HAP-1 (cell line): ENCODE measurements at regions not wholly inside any gene's neighbourhood (a gene's known extent, or its start where the extent isn't known, plus 50 kb on each side); places are given as distances from the start of the nearest gene placed in this dataset.

Experiments used
- DNase-seq, 2 experiments: peaks; one replicate each; pipeline ENCODE4 v3.0.0-alpha.2; 2016 to 2020; ENCODE audit warnings: low spot score in 2 of 2
- H3K27me3 ChIP-seq: fragments of 250-450 bp; sonication (Bioruptor Pico); 2 replicates; pipeline ENCODE4 v1.5.1; 2020; ENCODE audit warnings: low read depth, mild to moderate bottlenecking, moderate library complexity
- H3K36me3 ChIP-seq: fragments of 250-450 bp; sonication (Bioruptor Pico); replicated peaks from 2 replicates; pipeline ENCODE4 v1.5.1; 2020; ENCODE audit warnings: mild to moderate bottlenecking
- H3K4me1 ChIP-seq: fragments of 250-450 bp; sonication (Bioruptor Pico); 2 replicates; pipeline ENCODE4 v1.5.1; 2020; ENCODE audit warnings: mild to moderate bottlenecking
- H3K4me3 ChIP-seq: fragments of 250-450 bp; sonication (Bioruptor Pico); 2 replicates; pipeline ENCODE4 v1.5.1; 2020; ENCODE audit warnings: mild to moderate bottlenecking, moderate library complexity
- H3K9me3 ChIP-seq: fragments of 250-450 bp; sonication (Bioruptor Pico); 2 replicates; pipeline ENCODE4 v1.5.1; 2020; ENCODE audit warnings: mild to moderate bottlenecking, moderate library complexity
- in situ Hi-C: fragments of 300-500 bp; cut with MboI; formaldehyde crosslinking; loops from 3 replicates; pipeline ENCODE4 v1.14.3; 2020; ENCODE audit warnings: low sequenced_read_pairs, inconsistent platforms, mixed read lengths

DNA sequence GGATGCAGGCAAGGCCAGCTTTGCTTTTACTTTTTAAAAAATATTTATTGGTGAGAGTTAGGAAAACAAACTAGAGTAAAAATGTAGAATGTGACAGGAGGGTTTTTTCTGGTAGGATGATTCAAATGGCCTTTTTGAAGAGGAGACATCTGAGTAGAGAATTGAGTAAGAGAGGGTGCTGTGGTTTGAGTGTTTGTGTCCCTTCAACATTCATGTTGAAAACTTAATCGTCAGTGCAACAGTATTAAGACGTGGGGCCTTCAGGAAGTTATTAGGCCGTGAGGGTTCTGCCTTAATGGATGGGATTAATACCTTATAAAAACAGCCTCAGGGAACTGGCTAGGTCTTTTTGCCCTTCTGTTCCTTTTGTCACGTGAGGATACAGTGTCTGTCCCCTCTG lies 288.8 kb upstream of the C11orf87 start:
- Histone ChIP-seq H3K4me1 (no peaks in the 10 kb centered on the region), H3K27me3 (no peaks in the 10 kb centered on the region), H3K36me3 (no peaks in the 10 kb centered on the region), H3K9me3 (no peaks in the 10 kb centered on the region), H3K4me3 (no peak overlapping the region)
- no peak for DNase-seq
- in situ Hi-C loops: no loop called here

- in situ Hi-C loops: no loop called here
- Histone ChIP-seq H3K36me3 (no peaks in the 10 kb centered on the region), H3K9me3 (no peaks in the 10 kb centered on the region), H3K4me1 (no peaks in the 10 kb centered on the region), H3K4me3 (no peak overlapping the region), H3K27me3 (no peaks in the 10 kb centered on the region)
- DNase-seq: no peak
Observed at GRCh38 chr11:109135627-109136026, 286.4 kb upstream of the C11orf87 start.

DNA sequence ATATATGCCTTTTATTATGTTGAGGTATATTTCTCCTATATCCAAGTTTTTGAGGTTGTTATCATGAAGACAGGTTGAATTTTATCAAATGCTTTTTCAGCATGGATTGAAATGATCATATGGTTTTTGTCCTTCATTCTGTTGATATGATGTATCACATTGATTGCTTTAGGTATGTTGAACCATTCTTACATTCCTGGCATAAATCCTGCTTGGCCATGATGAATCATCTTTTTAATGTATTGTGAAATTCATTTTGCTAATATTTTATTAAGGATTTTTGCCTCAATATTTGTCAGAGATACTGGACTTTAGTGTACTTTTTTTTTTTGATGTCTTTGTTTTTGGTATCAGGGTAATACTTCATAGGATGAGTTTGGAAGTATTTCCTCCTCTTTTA lies 283.8 kb upstream of the C11orf87 start:
- no peak for DNase-seq
- Histone ChIP-seq H3K27me3 (no peaks in the 10 kb centered on the region), H3K4me1 (no peaks in the 10 kb centered on the region), H3K36me3 (no peaks in the 10 kb centered on the region), H3K4me3 (no peak overlapping the region), H3K9me3 (no peaks in the 10 kb centered on the region)
- in situ Hi-C loops: no loop called here

GRCh38 chr11:109140426-109140825 lies 281.6 kb upstream of the C11orf87 start:
- Histone ChIP-seq H3K9me3 (no peaks in the 10 kb centered on the region), H3K4me1 (no peaks in the 10 kb centered on the region), H3K36me3 (no peaks in the 10 kb centered on the region), H3K4me3 (no peak overlapping the region), H3K27me3 (no peaks in the 10 kb centered on the region)
- DNase-seq: no peak
- in situ Hi-C loops: no loop called here

- Histone ChIP-seq H3K36me3 (no peaks in the 10 kb centered on the region), H3K4me1 (no peaks in the 10 kb centered on the region), H3K9me3 (no peaks in the 10 kb centered on the region), H3K27me3 (no peaks in the 10 kb centered on the region), H3K4me3 (no peak overlapping the region)
- DNase-seq: no peak
- in situ Hi-C loops: no loop called here
Observed at GRCh38 chr11:109140857-109141515, 281.0 kb upstream of the C11orf87 start.

- Histone ChIP-seq H3K36me3 (no peaks in the 10 kb centered on the region), H3K4me1 (no peaks in the 10 kb centered on the region; the same call in 1 of the 2 replicates), H3K4me3 (no peak overlapping the region), H3K9me3 (no peaks in the 10 kb centered on the region), H3K27me3 (no peaks in the 10 kb centered on the region)
- no peak for DNase-seq
- in situ Hi-C loops: no loop called here
Observed at GRCh38 chr11:109145287-109145686, 276.7 kb upstream of the C11orf87 start.

DNA sequence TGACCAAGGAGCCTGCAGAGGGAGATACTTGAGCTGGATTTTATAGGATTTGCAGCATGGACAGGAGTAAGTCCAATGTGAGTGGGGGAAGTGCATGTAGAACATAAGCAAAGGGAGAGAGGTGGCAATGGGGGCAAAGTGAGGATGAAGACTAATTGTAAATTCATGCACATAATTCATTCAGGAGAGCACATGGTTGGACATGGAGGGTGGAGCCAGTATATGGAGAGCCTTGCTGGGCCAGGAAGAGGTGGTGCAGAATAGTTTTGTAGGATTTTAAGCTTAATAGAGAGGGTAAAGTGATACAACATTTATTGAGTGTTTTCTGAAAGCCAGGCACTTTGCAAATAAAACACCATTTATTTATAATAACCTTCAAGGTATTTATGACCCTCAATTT lies 274.3 kb upstream of the C11orf87 start:
- H3K27me3 ChIP-seq: no peaks in the 10 kb centered on the region
- in situ Hi-C loops: no loop called here
- H3K4me1 ChIP-seq: peaks cover 3% of the 10 kb centered on the region
- no peak overlapping the region for H3K4me3 ChIP-seq
- no peaks in the 10 kb centered on the region for H3K9me3 ChIP-seq
- H3K36me3 ChIP-seq: no peaks in the 10 kb centered on the region
- no peak for DNase-seq

GRCh38 chr11:109148669-109149068 lies 273.3 kb upstream of the C11orf87 start:
- Histone ChIP-seq H3K27me3 (no peaks in the 10 kb centered on the region), H3K9me3 (no peaks in the 10 kb centered on the region), H3K36me3 (no peaks in the 10 kb centered on the region), H3K4me1 (peaks cover 3% of the 10 kb centered on the region), H3K4me3 (no peak overlapping the region)
- DNase-seq: no peak
- in situ Hi-C loops: no loop called here

GRCh38 chr11:109150581-109150980 lies 271.4 kb upstream of the C11orf87 start:
- in situ Hi-C loops: no loop called here
- Histone ChIP-seq H3K4me3 (no peak overlapping the region), H3K36me3 (no peaks in the 10 kb centered on the region), H3K27me3 (no peaks in the 10 kb centered on the region), H3K9me3 (no peaks in the 10 kb centered on the region), H3K4me1 (peaks cover 3% of the 10 kb centered on the region)
- DNase-seq: peak; percentile 9 to 32

- H3K4me3 ChIP-seq: no peak overlapping the region
- in situ Hi-C loops: no loop called here
- H3K9me3 ChIP-seq: no peaks in the 10 kb centered on the region; the same call in 1 of the 2 replicates
- H3K27me3 ChIP-seq: no peaks in the 10 kb centered on the region
- no peak for DNase-seq
- no peaks in the 10 kb centered on the region for H3K36me3 ChIP-seq
- H3K4me1 ChIP-seq: peaks cover 3% of the 10 kb centered on the region; the same call in 1 of the 2 replicates
Observed at GRCh38 chr11:109153836-109154235, 268.2 kb upstream of the C11orf87 start.

- DNase-seq: no peak
- H3K9me3 ChIP-seq: no peaks in the 10 kb centered on the region; the same call in 1 of the 2 replicates
- H3K27me3 ChIP-seq: no peaks in the 10 kb centered on the region
- no peaks in the 10 kb centered on the region for H3K36me3 ChIP-seq
- H3K4me3 ChIP-seq: no peak overlapping the region
- peaks cover 3% of the 10 kb centered on the region; the same call in 1 of the 2 replicates for H3K4me1 ChIP-seq
- in situ Hi-C loops: no loop called here
Observed at GRCh38 chr11:109155291-109155690, 266.7 kb upstream of the C11orf87 start.

- Histone ChIP-seq H3K36me3 (no peaks in the 10 kb centered on the region), H3K4me3 (no peak overlapping the region), H3K4me1 (no peaks in the 10 kb centered on the region), H3K27me3 (no peaks in the 10 kb centered on the region), H3K9me3 (no peaks in the 10 kb centered on the region)
- in situ Hi-C loops: no loop called here
- no peak for DNase-seq
Observed at GRCh38 chr11:109165035-109165434, 257.0 kb upstream of the C11orf87 start.

DNA sequence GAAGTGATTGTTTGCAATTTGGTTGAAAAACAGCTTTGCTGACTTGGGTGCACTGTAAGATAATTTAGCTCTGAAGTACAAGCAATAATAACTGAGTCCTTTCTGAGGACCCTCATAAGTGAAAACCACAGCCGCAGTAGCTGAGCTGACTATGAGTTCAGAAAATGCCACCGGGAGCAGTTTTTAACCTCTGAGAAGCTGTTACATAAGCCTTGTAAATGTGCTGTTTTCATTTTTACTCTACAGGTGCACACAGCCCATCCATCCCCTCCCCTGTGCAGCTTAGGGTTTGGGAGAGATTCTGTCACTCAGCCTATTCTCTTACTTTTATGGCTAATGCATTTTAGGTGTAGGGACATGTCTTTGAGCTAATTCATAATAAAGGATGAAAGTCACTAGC lies 255.5 kb upstream of the C11orf87 start:
- in situ Hi-C loops: no loop called here
- Histone ChIP-seq H3K9me3 (no peaks in the 10 kb centered on the region), H3K27me3 (no peaks in the 10 kb centered on the region), H3K36me3 (no peaks in the 10 kb centered on the region), H3K4me3 (no peak overlapping the region), H3K4me1 (no peaks in the 10 kb centered on the region)
- DNase-seq: no peak

DNA sequence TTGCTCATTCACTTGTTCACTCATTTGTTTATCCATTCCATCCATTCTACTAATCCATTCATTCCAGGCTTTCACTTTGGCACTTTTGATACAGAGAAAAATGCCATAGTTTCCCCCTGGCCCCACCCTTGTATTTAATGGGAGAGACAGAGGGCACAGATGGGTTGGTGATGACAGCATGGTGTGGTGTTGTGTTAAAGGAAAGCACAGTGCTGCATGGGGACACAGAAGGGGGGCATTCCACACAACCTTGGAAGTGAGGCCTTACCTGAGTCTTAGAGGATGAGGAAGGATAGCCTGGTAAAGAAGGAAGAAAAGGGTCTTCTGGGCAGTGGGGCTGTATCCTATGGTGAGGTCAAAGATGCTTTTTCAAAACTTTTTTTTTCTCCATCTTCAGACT lies 248.5 kb upstream of the C11orf87 start:
- H3K9me3 ChIP-seq: no peaks in the 10 kb centered on the region
- H3K27me3 ChIP-seq: peaks cover 5% of the 10 kb centered on the region
- H3K4me1 ChIP-seq: peaks cover 7% of the 10 kb centered on the region
- in situ Hi-C loops: no loop called here
- no peak overlapping the region for H3K4me3 ChIP-seq
- DNase-seq: no peak
- H3K36me3 ChIP-seq: no peaks in the 10 kb centered on the region

DNA sequence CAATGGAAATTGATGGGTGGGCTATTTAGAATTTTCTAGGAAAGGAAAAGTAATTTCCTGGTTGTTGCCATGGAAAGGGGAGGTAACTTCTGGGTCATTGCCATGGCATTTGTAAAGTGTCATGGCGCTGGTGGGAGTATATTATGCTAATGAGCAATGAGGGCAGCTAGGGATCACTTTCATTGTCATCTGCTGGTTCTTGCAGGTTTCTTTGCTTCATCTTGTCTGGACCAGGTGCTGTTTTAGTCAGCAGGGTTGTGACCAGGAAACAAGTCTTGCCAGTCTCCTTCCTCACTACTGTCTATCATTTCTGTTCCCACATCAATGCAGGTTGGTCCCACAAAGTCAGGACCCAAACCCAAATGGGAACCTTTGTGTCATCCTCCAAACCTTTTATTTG lies 237.6 kb upstream of the C11orf87 start:
- Histone ChIP-seq H3K4me1 (no peaks in the 10 kb centered on the region), H3K9me3 (no peaks in the 10 kb centered on the region; the same call in 1 of the 2 replicates), H3K27me3 (no peaks in the 10 kb centered on the region), H3K36me3 (no peaks in the 10 kb centered on the region), H3K4me3 (no peak overlapping the region)
- no peak for DNase-seq
- in situ Hi-C loops: no loop called here
